Spleen (tissue), 11 donors: ENCODE measurements at regions not wholly inside any gene's neighbourhood (a gene's known extent, or its start where the extent isn't known, plus 50 kb on each side); places are given as distances from the start of the nearest gene placed in this dataset.

Experiments
- DNase-seq: peaks from one replicate; pipeline ENCODE4 v3.0.0-alpha.2; 2020
- H3K27ac ChIP-seq, 8 donors: fragments of 200-600 bp; sonication (generic) in 7 of 8; 1 replicate in 4 of 8; 2 replicates in 4 of 8; pipeline versions ENCODE4 v1.5.0 to v1.8.0; 2016 to 2021; ENCODE audit warnings: inconsistent platforms in 4 of 8, mild to moderate bottlenecking in 4 of 8, moderate library complexity in 1 of 8
- H3K27me3 ChIP-seq, 7 donors: fragments of 200-600 bp; sonication (generic) in 6 of 7; replicated peaks in 1 of 7; 1 replicate in 4 of 7; 2 replicates in 3 of 7; pipeline versions ENCODE4 v1.5.0 to v1.8.0; 2016 to 2021; ENCODE audit warnings: inconsistent platforms in 3 of 7, mild to moderate bottlenecking in 1 of 7
- H3K36me3 ChIP-seq, 6 donors: fragments of 200-600 bp; sonication (generic) in 5 of 6; 1 replicate in 4 of 6; 2 replicates in 2 of 6; pipeline versions ENCODE4 v1.5.0 to v1.8.0; 2016 to 2021; ENCODE audit warnings: inconsistent platforms in 2 of 6
- H3K4me1 ChIP-seq, 6 donors: fragments of 200-600 bp; sonication (generic) in 5 of 6; 1 replicate in 3 of 6; 2 replicates in 3 of 6; pipeline versions ENCODE4 v1.5.0 to v1.8.0; 2016 to 2021; ENCODE audit warnings: inconsistent platforms in 3 of 6
- H3K4me3 ChIP-seq, 8 donors: fragments of 200-600 bp; sonication (generic) in 7 of 8; 1 replicate in 4 of 8; 2 replicates in 4 of 8; pipeline versions ENCODE4 v1.5.0 to v1.8.0; 2016 to 2021; ENCODE audit warnings: inconsistent platforms in 4 of 8, mild to moderate bottlenecking in 4 of 8, moderate library complexity in 2 of 8
- H3K9me3 ChIP-seq, 8 donors: fragments of 200-600 bp; sonication (generic) in 7 of 8; 1 replicate in 4 of 8; 2 replicates in 4 of 8; pipeline versions ENCODE4 v1.5.0 to v1.8.0; 2016 to 2021; ENCODE audit warnings: inconsistent platforms in 4 of 8
- POLR2A ChIP-seq, 3 donors: fragments of 450-650 bp; IDR thresholded peaks; one replicate each; pipeline ENCODE4 v1.5.1; 2017; ENCODE audit warnings: antibody characterized with exemption in 3 of 3, mild to moderate bottlenecking in 1 of 3
- POLR2AphosphoS5 ChIP-seq, 3 donors: sonication (generic); formaldehyde crosslinking; IDR thresholded peaks; one replicate each; pipeline ENCODE4 v1.5.1; 2017; ENCODE audit warnings: antibody characterized with exemption in 3 of 3
- WGBS, 5 donors: extraction: QIAGEN DNeasy Blood & Tissue Kit in 3 of 5; methylation state at CpG; one replicate each; pipeline versions ENCODE4 v1.1.5 to v1.1.7; 2013 to 2018; 5-methylcytosine and 5-hydroxymethylcytosine counted together
- intact Hi-C: fragments of 100-400 bp; cut with DNase I; formaldehyde crosslinking; loops from one replicate; pipeline ENCODE4 v1.15.0; 2023; ENCODE audit warnings: low total_unique reads
- TF ChIP-seq, protein P1 (sequence below), 11 experiments: fragments of 200-600 bp in 7 of 11; fragments of 450-650 bp in 4 of 11; sonication (generic) in 4 of 11; IDR thresholded peaks in 8 of 11; conservative IDR thresholded peaks in 3 of 11; 1 replicate in 7 of 11; 2 replicates in 4 of 11; pipeline versions ENCODE4 v1.4.0 to v1.8.0; 2016 to 2021; ENCODE audit warnings: antibody characterized with exemption in 11 of 11, inconsistent platforms in 4 of 11, mild to moderate bottlenecking in 1 of 11
- donor health status: healthy with polysubstance abuse.
- donor health status: DM: no; HTN: no; CAD: no; lungs with moderate emphysema.
- donor health status: DM: no; HTN: no; CAD: no.
- donor health status: Bipolar disorder and iron deficiency.
- donor health status: healthy.
- donor health status: DM: no; HTN: no; CAD: no.
- donor health status: DM: yes; HTN: yes; CAD: no.

- no peak for DNase-seq
- Histone ChIP-seq H3K4me3 (no peak overlapping the region), H3K4me1 (no peaks in the 10 kb centered on the region), H3K36me3 (no peaks in the 10 kb centered on the region), H3K27me3 (no peaks in the 10 kb centered on the region), H3K9me3 (no peaks in the 10 kb centered on the region), H3K27ac (no peak overlapping the region)
- 51 to 86% (median 57%) methylated on average over 1 of the region's 1 CpG for WGBS, 5 donors
- intact Hi-C loops, result no loop called here
- no peak for TF ChIP-seq POLR2A (IDR thresholded peaks at IDR 0.05)
- TF ChIP-seq POLR2AphosphoS5 (IDR thresholded peaks at IDR 0.05), result no peak
- TF ChIP-seq, protein P1, sequence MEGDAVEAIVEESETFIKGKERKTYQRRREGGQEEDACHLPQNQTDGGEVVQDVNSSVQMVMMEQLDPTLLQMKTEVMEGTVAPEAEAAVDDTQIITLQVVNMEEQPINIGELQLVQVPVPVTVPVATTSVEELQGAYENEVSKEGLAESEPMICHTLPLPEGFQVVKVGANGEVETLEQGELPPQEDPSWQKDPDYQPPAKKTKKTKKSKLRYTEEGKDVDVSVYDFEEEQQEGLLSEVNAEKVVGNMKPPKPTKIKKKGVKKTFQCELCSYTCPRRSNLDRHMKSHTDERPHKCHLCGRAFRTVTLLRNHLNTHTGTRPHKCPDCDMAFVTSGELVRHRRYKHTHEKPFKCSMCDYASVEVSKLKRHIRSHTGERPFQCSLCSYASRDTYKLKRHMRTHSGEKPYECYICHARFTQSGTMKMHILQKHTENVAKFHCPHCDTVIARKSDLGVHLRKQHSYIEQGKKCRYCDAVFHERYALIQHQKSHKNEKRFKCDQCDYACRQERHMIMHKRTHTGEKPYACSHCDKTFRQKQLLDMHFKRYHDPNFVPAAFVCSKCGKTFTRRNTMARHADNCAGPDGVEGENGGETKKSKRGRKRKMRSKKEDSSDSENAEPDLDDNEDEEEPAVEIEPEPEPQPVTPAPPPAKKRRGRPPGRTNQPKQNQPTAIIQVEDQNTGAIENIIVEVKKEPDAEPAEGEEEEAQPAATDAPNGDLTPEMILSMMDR (IDR thresholded peaks at IDR 0.05 in 8 of 11, conservative IDR thresholded peaks at IDR 0.05 in 3 of 11), result no peak
Observed at GRCh38 chr6:22442826-22443225, 126.5 kb upstream of the HDGFL1 start.

- intact Hi-C loops, result no loop called here
- DNase-seq, result no peak
- Histone ChIP-seq H3K27ac (no peak overlapping the region), H3K4me1 (no peaks in the 10 kb centered on the region), H3K4me3 (no peak overlapping the region), H3K36me3 (no peaks in the 10 kb centered on the region), H3K27me3 (no peaks in the 10 kb centered on the region), H3K9me3 (no peaks in the 10 kb centered on the region)
- TF ChIP-seq, protein P1 (IDR thresholded peaks at IDR 0.05 in 8 of 11, conservative IDR thresholded peaks at IDR 0.05 in 3 of 11), result no peak
- TF ChIP-seq POLR2AphosphoS5 (IDR thresholded peaks at IDR 0.05) (no peak), POLR2A (IDR thresholded peaks at IDR 0.05) (no peak)
- WGBS, 5 donors, result 74 to 89% (median 84%) methylated on average over 3 of the region's 3 CpGs
Observed at GRCh38 chr6:22444330-22444729, 125.0 kb upstream of the HDGFL1 start.

DNA sequence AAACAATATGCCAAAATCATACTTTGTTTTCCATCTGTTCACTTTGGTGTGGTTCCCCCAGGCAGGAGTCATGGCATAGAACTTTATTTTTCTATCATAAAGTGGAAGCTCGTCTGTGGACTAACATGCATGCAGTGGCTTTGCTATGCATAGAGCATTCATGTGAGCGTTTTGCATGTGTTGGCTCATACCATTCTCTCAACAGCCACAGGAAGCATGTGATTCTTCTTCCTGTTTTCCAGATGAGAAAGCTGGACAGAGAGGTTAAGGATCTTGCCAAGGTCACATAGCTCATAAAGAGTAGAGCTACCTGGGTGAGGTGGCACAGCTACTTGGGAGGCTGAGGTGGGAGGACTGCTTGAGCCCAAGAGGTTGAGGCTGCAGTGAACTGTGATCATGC is 123.4 kb upstream of the HDGFL1 start:
- 63 to 72% (median 67%) methylated on average over 2 of the region's 2 CpGs for WGBS, 5 donors
- H3K9me3 ChIP-seq, result no peaks in the 10 kb centered on the region
- H3K27ac ChIP-seq, result no peak overlapping the region
- no peaks in the 10 kb centered on the region for H3K36me3 ChIP-seq
- no peaks in the 10 kb centered on the region for H3K4me1 ChIP-seq
- TF ChIP-seq POLR2AphosphoS5 (IDR thresholded peaks at IDR 0.05) (no peak), POLR2A (IDR thresholded peaks at IDR 0.05) (no peak)
- TF ChIP-seq, protein P1 (IDR thresholded peaks at IDR 0.05 in 8 of 11, conservative IDR thresholded peaks at IDR 0.05 in 3 of 11), result no peak
- intact Hi-C loops, result no loop called here
- no peak for DNase-seq
- no peak overlapping the region for H3K4me3 ChIP-seq
- no peaks in the 10 kb centered on the region for H3K27me3 ChIP-seq

DNA sequence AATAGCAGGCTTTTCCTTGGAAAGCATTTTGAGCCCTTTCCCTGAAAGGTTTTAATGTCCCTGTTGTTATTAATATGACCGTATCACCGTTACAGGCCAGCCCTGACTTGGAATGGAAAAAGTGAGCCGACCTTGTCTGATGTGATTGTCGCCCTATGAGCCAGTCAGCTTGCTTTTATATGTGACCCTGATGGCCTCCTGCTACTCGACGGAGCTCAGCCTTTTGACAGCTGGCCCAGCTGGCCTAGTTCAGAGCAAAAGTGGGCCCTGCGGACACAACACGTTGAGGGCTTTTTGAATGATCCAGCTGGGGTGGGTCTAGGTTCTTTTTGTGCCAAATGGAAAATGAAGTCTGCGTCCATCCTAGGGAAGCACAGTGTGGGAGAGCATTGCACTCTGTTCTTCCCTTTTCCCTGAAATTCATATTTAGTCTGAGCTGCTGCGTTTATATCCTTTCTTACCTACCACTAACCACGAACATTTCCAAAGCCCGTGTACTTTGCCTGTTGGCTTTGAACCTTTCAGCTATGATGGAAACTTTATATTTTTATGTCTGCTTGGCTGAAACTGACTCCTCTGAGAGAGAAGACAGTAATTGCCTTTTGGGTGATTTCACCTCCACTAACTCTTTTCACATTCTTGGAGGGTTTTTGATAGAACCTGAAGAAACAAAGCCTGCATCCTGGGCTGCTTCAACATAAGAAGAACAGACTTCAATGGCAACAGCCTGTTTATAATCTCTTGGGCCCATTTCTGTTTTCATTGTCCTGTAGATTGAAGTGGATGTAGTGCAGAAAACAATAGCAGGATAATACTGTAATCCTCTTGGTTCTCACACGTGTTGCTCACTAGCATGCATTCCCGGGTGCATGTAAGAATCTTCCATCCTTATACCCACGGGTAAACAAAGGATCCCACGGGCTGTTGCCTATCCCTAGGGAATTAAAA is 121.8 kb upstream of the HDGFL1 start:
- WGBS, 5 donors, result 63 to 70% (median 67%) methylated on average over 16 of the region's 16 CpGs
- Histone ChIP-seq H3K4me3 (no peak overlapping the region), H3K36me3 (no peaks in the 10 kb centered on the region), H3K27me3 (no peaks in the 10 kb centered on the region), H3K4me1 (no peaks in the 10 kb centered on the region), H3K27ac (no peak overlapping the region), H3K9me3 (no peaks in the 10 kb centered on the region)
- TF ChIP-seq, protein P1 (IDR thresholded peaks at IDR 0.05 in 8 of 11, conservative IDR thresholded peaks at IDR 0.05 in 3 of 11), result no peak
- TF ChIP-seq POLR2AphosphoS5 (IDR thresholded peaks at IDR 0.05) (no peak), POLR2A (IDR thresholded peaks at IDR 0.05) (no peak)
- no peak for DNase-seq
- intact Hi-C loops, result no loop called here
